HG02981 (cell line): ENCODE measurements at regions not wholly inside any gene's neighbourhood (a gene's known extent, or its start where the extent isn't known, plus 50 kb on each side); places are given as distances from the start of the nearest gene placed in this dataset.
"Not testable (repeated sequence)": the region's sequence is repeated elsewhere in the genome, so short reads cannot be mapped to it uniquely, and the experiment has no call there.

Source experiments
- ATAC-seq: cut with Tn5 transposase; IDR thresholded peaks from one replicate; pipeline ENCODE4 v1.9.1; 2021; ENCODE audit warnings: mild to moderate bottlenecking, moderate library complexity; ENCODE audit not compliant: unreplicated experiment

- no peak for ATAC-seq
Measured at GRCh38 chr5:113652161-113652560, 138.7 kb downstream of the YTHDC2 start.

GRCh38 chr5:113654828-113655227 lies 141.3 kb downstream of the YTHDC2 start:
- ATAC-seq: no peak

DNA sequence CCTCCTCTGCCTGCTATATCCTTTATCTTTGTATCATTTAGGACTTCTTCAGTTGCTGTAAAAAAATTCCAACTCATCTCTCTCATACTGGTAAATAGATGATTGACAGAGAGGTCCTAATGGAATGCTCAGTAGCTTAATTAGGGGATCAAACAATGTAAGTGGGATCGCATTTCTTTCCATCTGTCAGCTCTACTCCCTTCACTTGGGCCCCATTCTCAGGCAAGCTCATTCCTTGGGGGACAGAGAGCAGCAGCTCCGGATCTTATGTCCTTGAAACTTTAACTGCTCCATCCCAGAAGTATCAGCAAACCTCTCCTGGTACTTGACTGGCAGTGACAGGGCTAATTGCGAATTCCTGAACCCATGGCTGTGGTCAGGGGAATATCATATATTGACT lies 146.7 kb downstream of the YTHDC2 start:
- ATAC-seq: no peak

DNA sequence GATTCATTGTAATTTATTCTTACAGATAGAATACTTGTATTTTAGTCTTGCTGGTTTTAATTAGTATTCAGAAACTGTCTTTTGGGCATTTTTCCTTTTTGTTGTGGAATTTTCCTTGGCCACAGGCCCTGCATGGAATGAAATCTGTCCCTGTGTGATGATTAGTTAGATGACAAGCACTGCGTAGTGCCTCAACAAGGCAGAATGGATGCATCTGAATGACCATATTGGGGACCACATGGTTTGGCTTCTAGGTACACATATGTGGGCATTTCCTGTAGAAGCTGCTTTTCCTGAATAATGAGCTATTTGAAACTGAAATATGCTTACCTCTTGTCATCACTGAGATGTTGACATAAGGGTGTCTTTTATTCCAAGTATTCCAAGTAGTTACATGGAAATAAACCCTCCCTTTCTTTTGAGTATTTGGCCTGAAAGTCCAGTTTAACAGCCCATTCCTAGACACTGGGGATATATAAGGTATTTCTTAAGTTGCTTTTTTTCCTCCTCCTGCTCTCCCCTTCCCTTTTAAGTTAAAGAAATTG lies 147.3 kb downstream of the YTHDC2 start:
- no peak for ATAC-seq

DNA sequence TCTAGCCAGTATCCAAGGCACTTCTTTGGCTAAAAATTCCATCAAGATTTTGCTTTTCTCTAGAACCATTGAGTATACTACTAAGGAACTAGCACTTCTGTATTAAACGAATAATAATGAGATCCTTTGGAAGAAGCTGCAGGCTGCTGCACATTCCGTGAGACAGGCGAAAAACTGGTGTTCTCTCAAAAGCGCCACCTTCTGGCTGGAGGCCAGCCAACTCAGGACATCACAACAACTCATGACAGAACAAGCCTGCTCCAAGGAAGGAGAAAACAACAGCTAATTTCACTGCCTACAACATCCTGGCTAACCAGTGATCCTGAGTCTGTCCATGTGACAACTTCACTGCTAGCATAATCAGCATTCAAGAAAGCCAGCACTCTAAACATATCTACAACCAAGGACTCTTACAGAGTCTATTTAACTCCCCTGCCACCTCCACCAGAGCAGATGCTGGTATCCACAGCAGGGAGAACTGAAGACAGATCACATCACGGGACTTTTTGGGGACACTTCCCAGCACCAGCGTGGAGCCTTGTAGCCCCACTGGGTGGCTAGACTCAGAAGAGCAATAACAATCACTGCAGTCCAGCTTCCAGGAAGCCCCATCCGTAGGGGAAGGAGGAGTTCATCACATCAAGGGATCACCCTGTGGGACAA lies 150.5 kb downstream of the YTHDC2 start:
- ATAC-seq: peak; percentile 59

GRCh38 chr5:113673041-113673440 lies 159.5 kb downstream of the YTHDC2 start:
- ATAC-seq: no peak

DNA sequence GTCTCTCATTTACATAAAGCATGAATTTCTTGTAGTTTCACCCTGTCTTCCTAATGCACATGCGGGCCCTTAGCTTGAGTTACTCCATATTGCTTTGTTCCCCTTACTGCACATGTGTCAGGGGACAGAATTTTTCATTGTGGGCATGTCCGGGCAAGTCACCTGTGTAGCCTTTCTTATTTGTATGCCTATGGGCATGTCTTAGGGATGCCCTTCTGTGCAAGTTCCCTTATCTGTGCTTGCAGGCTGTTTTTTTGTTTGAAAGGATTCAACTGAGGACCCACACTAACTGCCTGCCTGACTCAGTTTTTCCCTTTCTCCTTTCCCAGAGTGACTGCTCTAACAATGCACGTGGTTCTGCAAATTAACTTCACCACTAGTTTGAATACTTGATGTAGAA lies 161.7 kb downstream of the YTHDC2 start:
- ATAC-seq: no peak

DNA sequence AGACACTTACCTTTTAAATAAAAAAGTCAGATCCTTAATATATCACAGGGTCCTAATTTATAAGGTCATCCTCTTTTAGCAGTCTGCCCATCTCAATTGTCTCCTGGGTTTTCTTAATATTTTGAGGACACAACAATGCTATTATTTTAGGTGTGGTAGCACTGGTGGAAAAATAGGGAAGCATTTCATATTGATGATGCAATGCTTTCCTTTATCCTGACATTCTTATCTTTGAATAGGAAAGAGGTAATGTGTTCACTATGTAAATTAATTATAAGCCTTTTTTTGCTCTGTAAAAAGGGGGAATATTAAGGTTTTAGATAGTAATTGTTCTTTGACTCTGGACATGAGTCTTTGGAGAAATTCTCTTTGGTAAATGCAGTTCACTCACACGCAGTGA lies 164.7 kb downstream of the YTHDC2 start:
- no peak for ATAC-seq

- peak; percentile 54 for ATAC-seq
Measured at GRCh38 chr5:113678924-113679575, 165.6 kb downstream of the YTHDC2 start.

GRCh38 chr5:113680534-113680933 lies 167.0 kb downstream of the YTHDC2 start:
- ATAC-seq: no peak

DNA sequence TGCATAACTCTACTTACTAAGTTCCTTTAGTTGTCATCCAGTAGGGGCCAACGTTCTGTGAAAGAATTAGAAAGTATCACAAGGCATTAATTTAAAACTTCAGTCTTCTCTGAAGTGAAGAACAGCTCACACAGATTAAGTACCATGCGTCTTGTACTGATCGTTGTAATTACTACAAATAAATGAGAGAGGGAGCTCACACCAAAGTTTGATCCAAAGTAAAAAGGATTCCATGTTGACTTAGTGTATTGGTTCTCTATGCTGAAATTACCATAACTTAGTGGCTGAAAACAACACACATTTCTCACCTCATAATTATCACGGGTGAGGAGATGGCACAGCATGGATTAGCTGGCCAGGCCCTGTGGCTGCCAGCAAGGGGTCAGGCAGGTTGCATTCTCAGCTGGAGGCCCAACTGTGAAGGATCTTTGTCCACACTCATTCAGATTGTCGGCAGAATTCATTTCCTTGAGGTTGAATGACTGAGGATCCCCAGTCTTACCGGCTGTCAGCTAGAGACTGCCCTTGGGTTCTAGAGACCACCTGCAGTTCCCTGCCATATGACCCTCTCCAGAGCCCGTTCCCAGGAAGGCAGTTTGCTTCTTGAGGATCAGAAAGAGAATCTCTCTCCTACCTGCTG lies 169.1 kb downstream of the YTHDC2 start:
- no peak for ATAC-seq

DNA sequence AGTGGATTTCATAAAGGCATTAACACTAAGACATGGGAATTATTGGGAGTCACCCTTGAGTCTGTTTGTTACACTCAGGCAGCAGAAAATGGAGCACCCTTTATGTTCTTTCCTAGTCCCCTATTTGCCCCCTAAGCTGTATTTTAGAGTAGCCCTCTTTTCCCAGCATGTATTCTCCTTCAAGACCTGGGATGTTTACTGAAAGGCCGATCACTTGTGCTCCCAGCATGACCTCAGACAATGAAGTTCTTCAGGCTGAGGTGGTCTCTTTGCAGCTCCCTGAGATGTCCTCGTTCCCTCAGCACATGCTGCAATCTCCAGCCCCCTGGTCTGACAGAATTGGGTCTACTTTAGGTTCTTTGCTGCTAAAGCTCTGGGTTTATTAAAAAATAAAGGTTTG lies 169.7 kb downstream of the YTHDC2 start:
- ATAC-seq: no peak

- ATAC-seq: no peak
Measured at GRCh38 chr5:113686599-113686998, 173.1 kb downstream of the YTHDC2 start.

DNA sequence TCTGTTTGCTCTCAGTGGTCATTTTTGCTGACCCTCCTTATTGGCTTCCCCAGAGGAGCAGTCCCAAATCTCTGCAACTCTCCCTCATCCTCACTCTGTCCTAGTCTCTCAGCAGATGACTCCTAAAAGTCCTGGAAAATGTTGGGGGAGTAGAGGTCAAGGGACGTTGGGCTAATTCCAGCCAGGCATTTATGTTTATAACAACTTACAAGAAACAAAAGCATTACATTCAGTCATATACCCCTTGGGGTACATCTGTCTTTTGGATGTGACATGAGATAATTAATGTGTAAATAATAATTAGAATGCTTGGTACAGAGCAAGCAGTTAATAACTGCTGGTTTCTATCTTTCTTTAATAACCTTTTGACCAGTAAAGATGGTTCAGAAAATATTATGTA lies 176.2 kb downstream of the YTHDC2 start:
- no peak for ATAC-seq

DNA sequence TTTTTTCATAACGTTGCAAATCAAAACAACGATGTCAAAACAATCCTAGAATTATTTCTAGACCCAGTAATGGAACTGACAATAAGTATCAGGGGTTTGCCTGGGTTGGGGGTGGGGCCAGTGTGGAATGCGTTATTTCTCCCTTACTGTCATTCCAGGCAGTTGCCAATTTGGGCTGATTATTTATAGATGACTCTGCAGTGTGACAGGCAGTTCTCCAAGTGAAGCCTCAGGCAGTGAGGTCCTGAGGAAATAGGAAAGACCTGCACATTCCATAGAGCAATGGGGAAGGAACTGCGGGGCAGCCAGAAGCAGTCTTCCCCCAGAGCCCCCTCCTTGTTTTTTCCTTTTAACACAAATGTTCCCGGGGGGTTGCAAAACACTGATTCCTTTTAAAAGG lies 179.0 kb downstream of the YTHDC2 start:
- ATAC-seq: no peak

DNA sequence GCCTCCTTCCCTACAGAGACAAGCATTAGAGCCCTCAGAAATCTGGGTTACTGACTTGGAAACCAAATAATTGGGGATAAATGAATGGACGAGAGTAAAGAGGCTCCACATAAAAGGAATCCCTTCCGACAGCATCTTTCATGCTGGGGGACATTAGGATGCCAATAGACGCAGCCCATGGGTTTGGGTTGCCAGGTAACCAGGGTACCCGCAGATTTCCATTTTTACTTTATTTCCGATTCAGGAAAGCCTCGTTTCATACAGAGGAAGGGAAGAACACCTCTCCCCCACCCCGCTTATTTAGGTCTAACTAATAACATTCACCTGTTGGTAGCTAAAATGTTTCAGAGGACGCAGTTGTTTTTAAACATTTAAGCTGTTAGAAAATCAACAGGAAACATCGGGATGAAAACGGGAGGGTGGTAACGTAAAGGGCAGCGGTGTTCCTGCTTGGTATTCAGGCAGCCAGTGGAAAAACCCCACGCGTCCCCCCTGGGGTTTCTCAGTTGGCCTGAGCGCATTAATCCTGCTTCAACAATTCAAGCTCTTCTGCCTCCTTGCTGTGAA lies 179.5 kb downstream of the YTHDC2 start:
- ATAC-seq: no peak

GRCh38 chr5:113693701-113694100 lies 180.2 kb downstream of the YTHDC2 start:
- ATAC-seq: no peak

DNA sequence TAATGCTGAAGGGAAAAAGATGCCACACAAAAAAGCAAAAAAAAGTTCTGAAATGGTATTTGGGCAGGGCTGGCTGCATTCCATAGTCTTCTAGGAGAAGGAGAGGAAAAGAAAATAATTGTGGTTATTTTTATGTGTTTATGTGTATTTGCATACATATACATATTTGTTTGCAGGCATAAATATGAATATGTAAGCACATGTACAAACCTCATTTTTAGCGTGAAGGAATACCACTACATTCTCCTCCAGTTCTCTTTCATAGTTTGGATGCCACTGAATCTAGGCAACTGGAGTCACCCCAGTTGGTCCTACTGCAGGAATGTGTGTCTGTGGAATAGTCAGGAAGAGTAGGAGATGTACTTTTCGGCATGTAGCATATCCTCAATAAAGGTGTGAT lies 181.1 kb downstream of the YTHDC2 start:
- no peak for ATAC-seq

DNA sequence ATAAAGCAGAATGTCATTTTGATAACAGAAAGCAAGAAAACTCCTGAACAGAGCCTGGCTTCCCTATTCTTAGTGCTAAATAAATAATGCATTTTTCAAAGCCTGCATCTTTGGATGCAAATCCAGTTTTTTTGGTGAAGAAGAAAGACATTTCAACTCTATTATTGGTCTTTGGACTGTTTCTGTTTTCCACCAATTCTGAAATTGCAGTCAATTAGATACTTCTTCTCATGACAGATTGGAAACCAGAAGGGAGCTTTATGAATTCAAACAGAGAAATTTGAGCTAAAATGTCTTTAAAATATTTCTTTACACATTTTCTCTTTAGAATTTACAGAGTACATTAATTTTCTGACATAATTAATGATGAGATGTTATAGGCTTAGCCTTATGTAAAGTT lies 189.8 kb downstream of the YTHDC2 start:
- ATAC-seq: no peak

- no peak for ATAC-seq
Measured at GRCh38 chr5:113705657-113706056, 192.2 kb downstream of the YTHDC2 start.

DNA sequence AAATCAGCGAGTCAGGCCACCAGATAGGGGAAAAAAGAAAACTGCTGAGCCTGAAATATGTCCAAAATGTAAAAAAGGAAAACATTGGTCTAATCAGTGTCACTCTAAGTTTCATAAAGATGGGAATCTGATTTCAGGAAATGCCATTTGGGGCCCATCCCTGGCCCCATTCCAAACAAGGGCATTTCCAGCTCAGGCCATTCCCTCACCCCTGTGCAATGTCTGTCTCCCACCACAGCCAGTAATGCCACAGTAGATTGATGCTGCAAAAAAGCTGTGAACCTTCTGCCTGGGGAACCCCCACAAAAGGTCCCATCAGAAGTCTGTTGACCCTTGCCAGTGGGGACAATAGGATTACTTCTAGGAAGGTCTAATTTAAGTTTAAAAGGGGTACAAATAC lies 199.6 kb downstream of the YTHDC2 start:
- ATAC-seq: no peak

DNA sequence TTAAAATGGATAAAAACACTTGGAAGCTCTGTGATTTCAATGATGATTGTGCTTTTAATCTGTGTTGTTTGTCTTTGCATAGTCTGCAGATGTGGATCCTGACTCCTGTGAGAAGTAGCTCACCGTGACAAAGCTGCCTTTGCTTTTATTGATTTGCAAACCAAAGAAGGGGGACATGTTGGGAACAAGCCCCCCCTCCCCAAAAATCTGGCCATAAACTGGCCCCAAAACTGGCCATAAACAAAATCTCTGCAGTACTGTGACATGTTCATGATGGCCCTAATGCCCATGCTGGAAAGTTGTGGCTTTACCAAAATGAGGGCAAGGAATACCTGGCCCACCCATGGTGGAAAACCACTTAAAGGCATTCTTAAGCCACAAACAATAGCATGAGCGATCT lies 202.4 kb downstream of the YTHDC2 start:
- not testable (repeated sequence) for ATAC-seq
